GM12892 (cell line): ENCODE measurements at regions not wholly inside any gene's neighbourhood (a gene's known extent, or its start where the extent isn't known, plus 50 kb on each side); places are given as distances from the start of the nearest gene placed in this dataset.

ENCODE experiments used
- DNase-seq: peaks from one replicate; pipeline ENCODE4 v3.0.0; 2011; ENCODE audit not compliant: insufficient read length
- FAIRE-seq: peaks from 2 replicates; lab custom pipeline; 2011; peaks lifted over from hg19 to GRCh38; lab: Jason Lieb, UNC
- POLR2A ChIP-seq: IDR thresholded peaks from 2 replicates; pipeline ENCODE4 v1.6.1; 2011; ENCODE audit warnings: low read depth, low read length, control low read depth
- POLR2AphosphoS5 ChIP-seq: IDR thresholded peaks from 2 replicates; pipeline ENCODE4 v1.6.1; 2011; ENCODE audit warnings: low read depth, low read length, control low read depth
- TAF1 ChIP-seq: IDR thresholded peaks from 2 replicates; pipeline ENCODE4 v1.6.1; 2011; ENCODE audit warnings: low read depth, mild to moderate bottlenecking, control low read depth, low read length, borderline replicate concordance

DNA sequence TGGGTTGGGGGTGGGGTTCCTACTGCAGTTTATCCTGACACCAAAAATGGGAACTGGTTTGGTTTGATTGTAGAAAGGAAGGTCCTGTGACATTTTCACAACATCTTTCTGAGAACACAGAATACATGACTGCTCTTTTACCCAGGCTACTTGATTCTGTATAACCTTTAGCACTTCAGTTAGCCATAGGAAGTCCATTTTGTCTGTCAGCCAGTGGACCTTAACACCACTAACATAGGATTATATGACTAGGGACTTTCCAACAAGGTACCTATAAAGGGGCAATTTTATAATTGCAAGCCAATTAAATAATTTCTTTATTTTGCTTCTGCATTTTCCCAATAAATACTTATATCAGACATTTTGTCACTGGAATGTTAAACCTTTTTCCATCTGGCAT, 489.2 kb upstream of the MIS18BP1 start:
- FAIRE-seq (no peak), DNase-seq (no peak)
- no peak for TF ChIP-seq POLR2AphosphoS5
- TF ChIP-seq POLR2A, result no peak
- TF ChIP-seq TAF1, result no peak

GRCh38 chr14:45728434-45729225, 475.6 kb upstream of the MIS18BP1 start:
- TF ChIP-seq POLR2A (no peak), POLR2AphosphoS5 (no peak), TAF1 (no peak)
- FAIRE-seq (no peak), DNase-seq (no peak)

DNA sequence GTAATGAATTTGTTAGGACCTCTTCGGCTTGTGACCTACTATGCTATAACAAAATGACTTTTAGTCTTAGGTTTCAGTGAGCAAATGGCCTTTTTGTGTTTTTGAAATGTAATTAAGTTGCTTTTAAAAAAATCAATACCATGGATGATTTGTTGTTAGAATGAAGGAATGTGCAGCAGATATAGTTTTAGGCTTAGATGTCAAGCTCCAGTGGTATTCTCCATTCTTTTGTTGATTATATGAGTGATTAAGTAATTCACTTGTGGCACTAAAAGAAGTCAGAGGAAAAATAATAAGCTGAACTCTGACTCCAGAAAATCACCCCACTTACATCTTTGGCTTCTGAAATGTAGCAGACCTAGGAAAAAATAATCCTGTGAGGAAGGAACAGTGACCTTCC, 474.1 kb upstream of the MIS18BP1 start:
- TF ChIP-seq POLR2AphosphoS5, result no peak
- no peak for FAIRE-seq

GRCh38 chr14:45721472-45721871, 468.5 kb upstream of the MIS18BP1 start:
- DNase-seq (no peak), FAIRE-seq (no peak)
- TF ChIP-seq TAF1 (no peak), POLR2AphosphoS5 (no peak), POLR2A (no peak)

More for the DNA sequence above, 474.1 kb upstream of the MIS18BP1 start:
- no peak for DNase-seq

DNA sequence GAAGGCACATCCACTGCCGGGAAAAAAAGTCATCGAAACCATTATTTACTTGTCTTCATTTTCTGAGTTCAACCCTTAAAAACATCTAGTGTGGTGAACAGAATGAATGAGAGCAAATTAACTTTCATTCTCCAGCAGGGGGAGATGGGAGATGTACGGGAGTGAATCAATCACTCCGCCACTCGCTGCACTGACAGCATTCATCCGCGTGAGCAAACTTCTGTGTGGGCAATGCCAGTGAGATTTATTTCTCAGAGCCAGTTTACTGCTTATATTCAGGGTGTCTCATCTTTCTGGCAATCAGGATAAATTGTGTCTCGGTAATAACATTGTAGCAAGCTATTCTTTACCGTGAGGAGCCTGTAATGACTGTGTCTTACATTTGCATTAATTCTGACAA, 463.6 kb upstream of the MIS18BP1 start:
- FAIRE-seq (no peak), DNase-seq (no peak)
- TF ChIP-seq POLR2A (no peak), TAF1 (no peak), POLR2AphosphoS5 (no peak)

DNA sequence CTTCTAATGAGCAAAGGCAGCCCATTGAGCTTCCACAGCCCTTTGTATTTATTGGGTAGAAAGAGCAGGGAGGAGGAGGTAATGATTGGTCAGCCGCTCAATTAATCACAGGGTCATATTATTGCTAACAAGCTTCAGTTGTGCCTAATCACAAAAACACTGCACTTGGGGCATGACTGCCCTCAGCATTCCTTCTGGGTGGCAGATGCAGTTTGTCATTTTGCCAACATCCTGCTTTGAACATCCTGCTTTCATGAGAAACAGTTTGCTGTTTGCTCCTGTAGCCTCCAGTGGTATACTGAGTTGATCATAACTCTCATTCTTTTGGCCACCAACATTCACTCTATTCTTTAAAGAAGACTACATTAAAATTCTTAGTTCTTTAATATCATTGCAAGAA, 462.9 kb upstream of the MIS18BP1 start:
- TF ChIP-seq POLR2A (no peak), POLR2AphosphoS5 (no peak), TAF1 (no peak)

GRCh38 chr14:45709541-45709940, 456.5 kb upstream of the MIS18BP1 start:
- TF ChIP-seq POLR2A, result no peak
- TF ChIP-seq TAF1, result no peak
- TF ChIP-seq POLR2AphosphoS5, result no peak
- no peak for DNase-seq
- FAIRE-seq, result no peak

More for the DNA sequence above, 462.9 kb upstream of the MIS18BP1 start:
- no peak for FAIRE-seq
- DNase-seq, result no peak

DNA sequence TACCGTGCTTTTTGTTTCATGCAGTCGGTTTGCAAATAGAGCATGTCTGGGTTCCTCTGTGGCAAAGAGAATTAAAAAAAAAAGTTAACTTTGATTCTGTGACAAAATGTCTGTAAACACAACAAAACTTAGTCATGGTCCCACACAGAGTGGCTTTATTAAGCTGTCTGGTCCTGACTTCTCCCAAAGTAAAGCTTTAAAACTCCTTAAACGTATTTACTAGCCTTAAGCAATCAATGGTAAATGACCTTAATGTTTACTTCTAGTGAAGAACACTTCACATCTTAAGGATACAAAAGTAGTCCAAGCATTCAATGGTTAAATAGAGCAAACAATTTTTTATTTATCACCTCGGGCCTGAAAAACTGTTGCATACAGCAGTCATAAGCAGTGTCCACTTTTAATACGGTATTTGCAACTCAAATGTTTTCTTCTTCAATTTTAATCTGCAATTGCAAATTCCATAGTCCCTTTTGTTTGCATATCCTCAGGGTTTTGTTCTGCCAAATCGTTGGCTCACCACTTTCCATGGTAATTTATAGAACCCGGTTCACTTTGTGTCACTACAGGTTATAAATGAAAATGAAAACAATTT, 453.0 kb upstream of the MIS18BP1 start:
- TF ChIP-seq TAF1, result no peak
- no peak for TF ChIP-seq POLR2AphosphoS5
- TF ChIP-seq POLR2A, result no peak
- no peak for FAIRE-seq

DNA sequence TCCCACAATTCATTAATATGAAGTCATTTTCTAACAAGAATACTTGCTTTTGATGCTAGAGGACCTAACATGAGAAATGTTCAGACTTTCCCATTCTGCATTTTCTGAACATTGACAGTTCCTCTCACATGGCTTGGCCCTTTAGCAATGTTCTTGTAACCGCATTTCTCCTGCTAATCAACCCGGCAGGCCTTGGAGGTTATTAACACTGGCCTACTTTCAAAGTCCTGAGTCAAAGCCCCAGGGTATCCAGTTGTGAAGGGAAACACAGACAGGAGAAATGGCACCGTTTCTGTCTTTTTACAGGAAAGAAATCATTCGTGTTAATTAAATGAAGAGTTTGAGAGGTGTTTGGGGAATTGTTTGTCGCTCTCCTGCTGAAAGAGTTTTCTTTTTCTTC, 446.5 kb upstream of the MIS18BP1 start:
- FAIRE-seq, result no peak
- no peak for DNase-seq
- TF ChIP-seq POLR2AphosphoS5 (no peak), POLR2A (no peak), TAF1 (no peak)

More for the DNA sequence above, 453.0 kb upstream of the MIS18BP1 start:
- no peak for DNase-seq

- TF ChIP-seq POLR2A (no peak), POLR2AphosphoS5 (no peak), TAF1 (no peak)
- DNase-seq (no peak), FAIRE-seq (no peak)
Measured at GRCh38 chr14:45698462-45699134, 445.6 kb upstream of the MIS18BP1 start.

GRCh38 chr14:45686771-45687170, 433.8 kb upstream of the MIS18BP1 start:
- TF ChIP-seq POLR2AphosphoS5 (no peak), TAF1 (no peak), POLR2A (no peak)
- DNase-seq, result no peak
- FAIRE-seq, result no peak
